Breast epithelium (tissue), 4 donors: ENCODE measurements at regions not wholly inside any gene's neighbourhood (a gene's known extent, or its start where the extent isn't known, plus 50 kb on each side); places are given as distances from the start of the nearest gene placed in this dataset.

Experiments used
- DNase-seq, 2 donors: peaks; one replicate each; pipeline ENCODE4 v3.0.0-alpha.2; 2019; ENCODE audit warnings: low spot score in 2 of 2
- H3K27ac ChIP-seq, 2 donors: fragments of 200-600 bp; sonication (generic) in 1 of 2; one replicate each; pipeline ENCODE4 v1.5.1; 2016 to 2019; ENCODE audit warnings: mild to moderate bottlenecking in 1 of 2
- H3K27me3 ChIP-seq, 2 donors: fragments of 200-600 bp; sonication (generic) in 1 of 2; one replicate each; pipeline versions ENCODE4 v1.5.1 to v1.6.0; 2017 to 2019; ENCODE audit warnings: control low read depth in 1 of 2, mild to moderate bottlenecking in 1 of 2
- H3K36me3 ChIP-seq: fragments of 200-600 bp; one replicate; pipeline ENCODE4 v1.5.1; 2019
- H3K4me1 ChIP-seq, 2 donors: fragments of 200-600 bp; sonication (generic); one replicate each; pipeline ENCODE4 v1.5.1; 2016 to 2019; ENCODE audit warnings: control low read depth in 1 of 2
- H3K4me3 ChIP-seq, 3 donors: fragments of 200-600 bp; sonication (generic); 1 replicate in 2 of 3; 2 replicates in 1 of 3; pipeline ENCODE4 v1.5.1; 2016 to 2019; ENCODE audit warnings: mild to moderate bottlenecking in 3 of 3, moderate library complexity in 2 of 3
- H3K9me3 ChIP-seq, 2 donors: fragments of 200-600 bp; sonication (generic) in 1 of 2; one replicate each; pipeline ENCODE4 v1.5.1; 2016 to 2019; ENCODE audit warnings: control low read depth in 1 of 2
- POLR2A ChIP-seq: fragments of 450-650 bp; IDR thresholded peaks from one replicate; pipeline ENCODE4 v1.6.1; 2016; ENCODE audit warnings: antibody characterized with exemption, mild to moderate bottlenecking, moderate library complexity
- POLR2AphosphoS5 ChIP-seq, 3 donors: sonication (generic); formaldehyde crosslinking; IDR thresholded peaks; one replicate each; pipeline ENCODE4 v1.6.1; 2017; ENCODE audit warnings: antibody characterized with exemption in 3 of 3
- intact Hi-C: fragments of 100-400 bp; cut with DNase I; formaldehyde crosslinking; loops from one replicate; pipeline ENCODE4 v1.15.1; 2023; ENCODE audit warnings: low total_unique reads
- TF ChIP-seq, protein P1 (sequence below), 3 donors: fragments of 450-650 bp; IDR thresholded peaks; one replicate each; pipeline ENCODE4 v1.5.1; 2016 to 2017; ENCODE audit warnings: antibody characterized with exemption in 3 of 3, mild to moderate bottlenecking in 3 of 3, moderate library complexity in 3 of 3

GRCh38 chr6:15061908-15062515 lies 183.9 kb upstream of the JARID2 start:
- no peak for DNase-seq
- Histone ChIP-seq H3K27me3 (no peaks in the 10 kb centered on the region), H3K4me3 (no peak overlapping the region), H3K9me3 (peaks cover 0 to 11% of the 10 kb centered on the region in 2 donors), H3K4me1 (peaks cover 0 to 4% of the 10 kb centered on the region in 2 donors), H3K27ac (no peak overlapping the region), H3K36me3 (no peaks in the 10 kb centered on the region)
- no peak for TF ChIP-seq POLR2AphosphoS5 (IDR thresholded peaks at IDR 0.05)
- TF ChIP-seq POLR2A = no peak
- TF ChIP-seq, protein P1, sequence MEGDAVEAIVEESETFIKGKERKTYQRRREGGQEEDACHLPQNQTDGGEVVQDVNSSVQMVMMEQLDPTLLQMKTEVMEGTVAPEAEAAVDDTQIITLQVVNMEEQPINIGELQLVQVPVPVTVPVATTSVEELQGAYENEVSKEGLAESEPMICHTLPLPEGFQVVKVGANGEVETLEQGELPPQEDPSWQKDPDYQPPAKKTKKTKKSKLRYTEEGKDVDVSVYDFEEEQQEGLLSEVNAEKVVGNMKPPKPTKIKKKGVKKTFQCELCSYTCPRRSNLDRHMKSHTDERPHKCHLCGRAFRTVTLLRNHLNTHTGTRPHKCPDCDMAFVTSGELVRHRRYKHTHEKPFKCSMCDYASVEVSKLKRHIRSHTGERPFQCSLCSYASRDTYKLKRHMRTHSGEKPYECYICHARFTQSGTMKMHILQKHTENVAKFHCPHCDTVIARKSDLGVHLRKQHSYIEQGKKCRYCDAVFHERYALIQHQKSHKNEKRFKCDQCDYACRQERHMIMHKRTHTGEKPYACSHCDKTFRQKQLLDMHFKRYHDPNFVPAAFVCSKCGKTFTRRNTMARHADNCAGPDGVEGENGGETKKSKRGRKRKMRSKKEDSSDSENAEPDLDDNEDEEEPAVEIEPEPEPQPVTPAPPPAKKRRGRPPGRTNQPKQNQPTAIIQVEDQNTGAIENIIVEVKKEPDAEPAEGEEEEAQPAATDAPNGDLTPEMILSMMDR (IDR thresholded peaks at IDR 0.05) = no peak
- intact Hi-C loops = no loop called here

- intact Hi-C loops = no loop called here
- Histone ChIP-seq H3K27me3 (no peaks in the 10 kb centered on the region), H3K36me3 (no peaks in the 10 kb centered on the region), H3K9me3 (peaks cover 0 to 11% of the 10 kb centered on the region in 2 donors), H3K4me1 (peaks cover 0 to 4% of the 10 kb centered on the region in 2 donors), H3K4me3 (no peak overlapping the region), H3K27ac (no peak overlapping the region)
- DNase-seq = no peak
- TF ChIP-seq POLR2A = no peak
- no peak for TF ChIP-seq POLR2AphosphoS5 (IDR thresholded peaks at IDR 0.05)
- TF ChIP-seq, protein P1 (IDR thresholded peaks at IDR 0.05) = no peak
Observed at GRCh38 chr6:15062516-15063252, 183.2 kb upstream of the JARID2 start.

DNA sequence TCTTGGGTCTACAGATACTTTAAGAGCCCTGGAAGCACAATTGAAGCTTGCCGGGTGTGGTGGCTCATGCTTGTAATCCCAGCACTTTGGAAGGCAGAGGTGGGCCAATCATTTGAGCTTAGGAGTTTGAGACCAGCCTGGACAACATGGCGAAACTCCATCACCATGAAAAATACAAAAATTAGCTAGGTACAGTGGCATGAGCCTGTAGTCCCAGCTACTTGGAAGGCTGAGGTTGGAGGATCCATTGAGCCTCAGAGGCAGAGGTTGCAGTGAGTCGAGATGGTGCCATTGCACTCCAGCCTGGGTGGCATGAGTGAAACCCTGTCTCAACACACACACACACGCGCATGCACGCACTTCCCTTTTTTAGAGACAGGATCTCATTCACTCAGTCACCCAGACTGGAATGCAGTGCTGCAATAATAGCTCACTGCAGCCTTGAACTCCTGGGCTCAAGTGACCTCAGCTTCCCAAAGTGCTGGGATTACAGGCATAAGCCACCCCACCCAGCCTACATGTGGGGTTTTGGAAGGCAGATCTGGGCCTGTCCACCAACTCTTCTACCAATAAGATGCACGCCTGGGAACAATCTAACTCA lies 182.5 kb upstream of the JARID2 start:
- H3K4me1 ChIP-seq = peaks cover 0 to 4% of the 10 kb centered on the region in 2 donors
- intact Hi-C loops = no loop called here
- DNase-seq = no peak
- H3K27ac ChIP-seq = no peak overlapping the region
- TF ChIP-seq POLR2A = no peak
- TF ChIP-seq POLR2AphosphoS5 (IDR thresholded peaks at IDR 0.05) = no peak
- TF ChIP-seq, protein P1 (IDR thresholded peaks at IDR 0.05) = no peak
- H3K9me3 ChIP-seq = peaks cover 0 to 11% of the 10 kb centered on the region in 2 donors
- no peak overlapping the region for H3K4me3 ChIP-seq
- H3K36me3 ChIP-seq = no peaks in the 10 kb centered on the region
- H3K27me3 ChIP-seq = no peaks in the 10 kb centered on the region

DNA sequence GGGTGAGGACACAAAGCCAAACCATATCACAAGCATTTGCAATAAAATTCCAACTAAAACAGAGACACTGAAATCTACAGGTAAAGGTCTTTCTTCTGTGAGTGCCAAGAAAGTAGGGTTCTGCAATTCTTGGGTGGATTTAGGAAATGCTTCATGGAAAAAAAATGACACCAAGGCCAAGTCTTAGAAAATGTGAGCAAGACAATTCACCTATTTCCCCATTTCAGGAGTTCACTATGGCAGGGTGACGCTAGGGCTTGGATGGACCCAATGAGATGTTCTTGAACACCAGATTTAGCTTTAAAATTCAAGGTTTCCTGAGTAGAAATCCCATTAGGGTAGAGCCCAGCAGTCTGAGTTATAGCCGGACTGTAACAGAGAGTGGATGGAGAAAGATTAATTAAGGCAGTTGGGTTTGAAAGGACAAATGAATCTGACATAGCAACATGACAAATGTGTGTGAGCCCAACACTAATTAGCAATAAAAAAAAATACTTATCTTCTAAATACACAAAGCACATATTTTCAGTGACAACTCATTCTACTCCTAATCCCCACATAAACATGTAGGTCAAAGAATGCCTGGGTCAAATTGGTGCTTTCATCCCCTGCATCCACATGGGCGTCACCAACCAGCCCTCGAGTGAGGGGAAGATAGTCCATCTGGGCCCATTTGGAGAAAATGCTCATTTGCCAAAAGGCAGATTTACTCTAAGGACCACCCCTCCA lies 180.4 kb upstream of the JARID2 start:
- intact Hi-C loops = no loop called here

More for the DNA sequence above, 180.4 kb upstream of the JARID2 start:
- Histone ChIP-seq H3K36me3 (no peaks in the 10 kb centered on the region), H3K27ac (no peak overlapping the region), H3K9me3 (no peaks in the 10 kb centered on the region), H3K4me1 (peaks cover 0 to 4% of the 10 kb centered on the region in 2 donors), H3K4me3 (no peak overlapping the region), H3K27me3 (no peaks in the 10 kb centered on the region)
- TF ChIP-seq, protein P1 (IDR thresholded peaks at IDR 0.05) = no peak
- TF ChIP-seq POLR2A (no peak), POLR2AphosphoS5 (IDR thresholded peaks at IDR 0.05) (no peak)
- DNase-seq = no peak
